ENCODE measurements at regions not wholly inside any gene's neighbourhood (a gene's known extent, or its start where the extent isn't known, plus 50 kb on each side); places are given as distances from the start of the nearest gene placed in this dataset.
A peak's percentile ranks its signal among the peaks of the same experiment; 100 is the strongest.

- peak; percentile 82 for DNase-seq (ENCODE audit: low read depth)
- no peak for TF ChIP-seq CTCF (IDR thresholded peaks at IDR 0.05; ENCODE audit: control insufficient read depth, extremely low read depth, insufficient read depth)
- H3K4me3 ChIP-seq (ENCODE audit: low read depth, low read length): no peak overlapping the region
These were observed 187.3 kb downstream of the CYB561 start for GRCh38 chr17:63258785-63259184.

GRCh38 chr17:63262751-63263476 lies 183.2 kb downstream of the CYB561 start:
- no peak for TF ChIP-seq CTCF (IDR thresholded peaks at IDR 0.05; ENCODE audit: control insufficient read depth, extremely low read depth, insufficient read depth)
- no peak overlapping the region for H3K4me3 ChIP-seq (ENCODE audit: low read depth, low read length)
- no peak for DNase-seq (ENCODE audit: low read depth)

GRCh38 chr17:63265526-63265925 lies 180.6 kb downstream of the CYB561 start:
- DNase-seq (ENCODE audit: low read depth): no peak
- TF ChIP-seq CTCF (IDR thresholded peaks at IDR 0.05; ENCODE audit: control insufficient read depth, extremely low read depth, insufficient read depth): no peak
- H3K4me3 ChIP-seq (ENCODE audit: low read depth, low read length): no peak overlapping the region

GRCh38 chr17:63267846-63268245 lies 178.3 kb downstream of the CYB561 start:
- no peak overlapping the region for H3K4me3 ChIP-seq (ENCODE audit: low read depth, low read length)
- no peak for TF ChIP-seq CTCF (IDR thresholded peaks at IDR 0.05; ENCODE audit: control insufficient read depth, extremely low read depth, insufficient read depth)
- DNase-seq (ENCODE audit: low read depth): no peak

- no peak for DNase-seq (ENCODE audit: low read depth)
- no peak overlapping the region for H3K4me3 ChIP-seq (ENCODE audit: low read depth, low read length)
- TF ChIP-seq CTCF (IDR thresholded peaks at IDR 0.05; ENCODE audit: control insufficient read depth, extremely low read depth, insufficient read depth): no peak
These were observed 177.3 kb downstream of the CYB561 start for GRCh38 chr17:63268827-63269226.

GRCh38 chr17:63270610-63271009 lies 175.5 kb downstream of the CYB561 start:
- no peak for DNase-seq (ENCODE audit: low read depth)
- H3K4me3 ChIP-seq (ENCODE audit: low read depth, low read length): no peak overlapping the region
- TF ChIP-seq CTCF (IDR thresholded peaks at IDR 0.05; ENCODE audit: control insufficient read depth, extremely low read depth, insufficient read depth): no peak

GRCh38 chr17:63274146-63274545 lies 172.0 kb downstream of the CYB561 start:
- DNase-seq (ENCODE audit: low read depth): no peak
- TF ChIP-seq CTCF (IDR thresholded peaks at IDR 0.05; ENCODE audit: control insufficient read depth, extremely low read depth, insufficient read depth): no peak
- no peak overlapping the region for H3K4me3 ChIP-seq (ENCODE audit: low read depth, low read length)
